Naive thymus-derived CD8-positive, alpha-beta T cell (primary cell): ENCODE measurements at regions not wholly inside any gene's neighbourhood (a gene's known extent, or its start where the extent isn't known, plus 50 kb on each side); places are given as distances from the start of the nearest gene placed in this dataset.
A peak's percentile ranks its signal among the peaks of the same experiment; 100 is the strongest.

Experiments
- ATAC-seq, 2 donors: fragments of 150-1000 bp; cut with Tn5 transposase in 1 of 2; sonication (Bioruptor Pico), chemical (Tn5 transposase) in 1 of 2; 1 replicate in 1 of 2; 2 replicates in 1 of 2; pipeline ENCODE4 v1.10.0; 2021; ENCODE audit warnings: mild to moderate bottlenecking in 2 of 2, moderate library complexity in 2 of 2
- POLR2A ChIA-PET: fragments of 350-600 bp; sonication (Branson Sonifier 250); formaldehyde crosslinking; loops from one replicate; lab custom pipeline; 2021; ENCODE audit warnings: antibody characterized with exemption; lab: Charles Lee
- DNase-seq, 10 donors: peaks; one replicate each; pipeline versions ENCODE4 v3.0.0 to v3.0.0-alpha.2; 2020 to 2022
- H3K27ac Mint-ChIP-seq, 10 donors: one replicate each; pipeline ENCODE4 v1.8.0; 2020 to 2022; ENCODE audit warnings: mild to moderate bottlenecking in 10 of 10, mixed read lengths in 10 of 10, moderate library complexity in 4 of 10, inconsistent platforms in 1 of 10
- H3K27me3 Mint-ChIP-seq, 5 donors: one replicate each; pipeline ENCODE4 v1.8.0; 2021 to 2022; ENCODE audit warnings: mixed read lengths in 5 of 5
- H3K36me3 Mint-ChIP-seq, 3 donors: one replicate each; pipeline ENCODE4 v1.8.0; 2020 to 2022; ENCODE audit warnings: mixed read lengths in 3 of 3, mild to moderate bottlenecking in 2 of 3, inconsistent platforms in 1 of 3
- H3K4me1 Mint-ChIP-seq, 4 donors: one replicate each; pipeline ENCODE4 v1.8.0; 2021 to 2022; ENCODE audit warnings: mixed read lengths in 4 of 4
- H3K4me3 Mint-ChIP-seq, 10 donors: one replicate each; pipeline ENCODE4 v1.8.0; 2020 to 2022; ENCODE audit warnings: mild to moderate bottlenecking in 10 of 10, mixed read lengths in 10 of 10, moderate library complexity in 6 of 10, inconsistent platforms in 1 of 10
- H3K9me3 Mint-ChIP-seq, 9 donors: one replicate each; pipeline ENCODE4 v1.8.0; 2020 to 2022; ENCODE audit warnings: mixed read lengths in 9 of 9, mild to moderate bottlenecking in 3 of 9, inconsistent platforms in 1 of 9, moderate library complexity in 1 of 9

- ATAC-seq, result no peak
- no peaks in the 10 kb centered on the region for H3K36me3 Mint-ChIP-seq
- DNase-seq, result no peak
- POLR2A ChIA-PET, result no interaction called here
- no peaks in the 10 kb centered on the region for H3K27me3 Mint-ChIP-seq
- H3K27ac Mint-ChIP-seq, result no peak overlapping the region
- peaks cover 0 to 5% (median 0%) of the 10 kb centered on the region in 9 donors for H3K9me3 Mint-ChIP-seq
- H3K4me3 Mint-ChIP-seq, result no peak overlapping the region
- no peaks in the 10 kb centered on the region for H3K4me1 Mint-ChIP-seq
These were observed 859.2 kb upstream of the SEMA6A start for GRCh38 chr5:117433818-117434217.

GRCh38 chr5:117431091-117431490 lies 856.5 kb upstream of the SEMA6A start:
- H3K9me3 Mint-ChIP-seq, result peaks cover 0 to 4% (median 0%) of the 10 kb centered on the region in 9 donors
- H3K27ac Mint-ChIP-seq, result no peak overlapping the region
- POLR2A ChIA-PET, result no interaction called here
- no peaks in the 10 kb centered on the region for H3K27me3 Mint-ChIP-seq
- no peaks in the 10 kb centered on the region for H3K36me3 Mint-ChIP-seq
- no peaks in the 10 kb centered on the region for H3K4me1 Mint-ChIP-seq
- DNase-seq, result no peak
- ATAC-seq, result no peak
- H3K4me3 Mint-ChIP-seq, result no peak overlapping the region

GRCh38 chr5:117425163-117425562 lies 850.5 kb upstream of the SEMA6A start:
- Mint-ChIP-seq H3K36me3 (peaks cover 0 to 6% (median 0%) of the 10 kb centered on the region in 3 donors), H3K9me3 (peaks cover 2 to 34% (median 8%) of the 10 kb centered on the region in 9 donors), H3K4me1 (no peaks in the 10 kb centered on the region), H3K27me3 (no peaks in the 10 kb centered on the region), H3K27ac (no peak overlapping the region), H3K4me3 (no peak overlapping the region)
- POLR2A ChIA-PET, result no interaction called here
- DNase-seq (no peak), ATAC-seq (no peak)

GRCh38 chr5:117424559-117424958 lies 849.9 kb upstream of the SEMA6A start:
- POLR2A ChIA-PET, result no interaction called here
- Mint-ChIP-seq H3K36me3 (peaks cover 0 to 6% (median 0%) of the 10 kb centered on the region in 3 donors), H3K27me3 (no peaks in the 10 kb centered on the region), H3K4me1 (no peaks in the 10 kb centered on the region), H3K27ac (peak overlapping the region in 1 of 10 donors; percentile 68), H3K9me3 (peaks cover 2 to 34% (median 8%) of the 10 kb centered on the region in 9 donors), H3K4me3 (no peak overlapping the region)
- no peak for ATAC-seq
- DNase-seq, result no peak

GRCh38 chr5:117417501-117417900 lies 842.9 kb upstream of the SEMA6A start:
- Mint-ChIP-seq H3K4me3 (no peak overlapping the region), H3K4me1 (no peaks in the 10 kb centered on the region), H3K36me3 (peaks cover 0 to 6% (median 0%) of the 10 kb centered on the region in 3 donors), H3K9me3 (peaks cover 0 to 11% (median 8%) of the 10 kb centered on the region in 9 donors), H3K27me3 (no peaks in the 10 kb centered on the region), H3K27ac (no peak overlapping the region)
- POLR2A ChIA-PET, result no interaction called here
- no peak for ATAC-seq
- DNase-seq, result no peak

GRCh38 chr5:117414926-117415325 lies 840.3 kb upstream of the SEMA6A start:
- no peak overlapping the region for H3K27ac Mint-ChIP-seq
- no peaks in the 10 kb centered on the region for H3K36me3 Mint-ChIP-seq
- POLR2A ChIA-PET, result no interaction called here
- H3K9me3 Mint-ChIP-seq, result peaks cover 0 to 4% (median 0%) of the 10 kb centered on the region in 9 donors
- no peak overlapping the region for H3K4me3 Mint-ChIP-seq
- H3K27me3 Mint-ChIP-seq, result no peaks in the 10 kb centered on the region
- no peak for ATAC-seq
- no peaks in the 10 kb centered on the region for H3K4me1 Mint-ChIP-seq
- DNase-seq, result no peak

- POLR2A ChIA-PET, result no interaction called here
- H3K27me3 Mint-ChIP-seq, result no peaks in the 10 kb centered on the region
- H3K36me3 Mint-ChIP-seq, result no peaks in the 10 kb centered on the region
- no peak overlapping the region for H3K27ac Mint-ChIP-seq
- DNase-seq (no peak), ATAC-seq (no peak)
- peaks cover 0 to 11% (median 2%) of the 10 kb centered on the region in 9 donors for H3K9me3 Mint-ChIP-seq
- H3K4me3 Mint-ChIP-seq, result no peak overlapping the region
- no peaks in the 10 kb centered on the region for H3K4me1 Mint-ChIP-seq
These were observed 837.1 kb upstream of the SEMA6A start for GRCh38 chr5:117411701-117412100.

GRCh38 chr5:117405197-117405596 lies 830.6 kb upstream of the SEMA6A start:
- Mint-ChIP-seq H3K4me1 (no peaks in the 10 kb centered on the region), H3K9me3 (peaks cover 0 to 20% (median 4%) of the 10 kb centered on the region in 9 donors), H3K36me3 (no peaks in the 10 kb centered on the region), H3K27ac (no peak overlapping the region), H3K27me3 (no peaks in the 10 kb centered on the region), H3K4me3 (no peak overlapping the region)
- ATAC-seq (no peak), DNase-seq (no peak)
- POLR2A ChIA-PET, result no interaction called here

GRCh38 chr5:117394506-117395157 lies 820.0 kb upstream of the SEMA6A start:
- ATAC-seq (no peak), DNase-seq (no peak)
- Mint-ChIP-seq H3K27ac (no peak overlapping the region), H3K4me3 (no peak overlapping the region), H3K9me3 (peaks cover 0 to 15% (median 0%) of the 10 kb centered on the region in 9 donors), H3K4me1 (no peaks in the 10 kb centered on the region), H3K36me3 (no peaks in the 10 kb centered on the region), H3K27me3 (no peaks in the 10 kb centered on the region)
- POLR2A ChIA-PET, result no interaction called here

GRCh38 chr5:117393125-117393524 lies 818.5 kb upstream of the SEMA6A start:
- Mint-ChIP-seq H3K4me3 (no peak overlapping the region), H3K36me3 (no peaks in the 10 kb centered on the region), H3K27ac (no peak overlapping the region), H3K4me1 (no peaks in the 10 kb centered on the region), H3K9me3 (peaks cover 0 to 15% (median 0%) of the 10 kb centered on the region in 9 donors), H3K27me3 (no peaks in the 10 kb centered on the region)
- POLR2A ChIA-PET, result no interaction called here
- DNase-seq (no peak), ATAC-seq (no peak)

GRCh38 chr5:117380316-117380715 lies 805.7 kb upstream of the SEMA6A start:
- Mint-ChIP-seq H3K27me3 (peaks cover 0 to 1% (median 0%) of the 10 kb centered on the region in 5 donors), H3K4me1 (no peaks in the 10 kb centered on the region), H3K27ac (no peak overlapping the region), H3K36me3 (no peaks in the 10 kb centered on the region), H3K9me3 (peaks cover 0 to 22% (median 1%) of the 10 kb centered on the region in 9 donors), H3K4me3 (no peak overlapping the region)
- POLR2A ChIA-PET, result no interaction called here
- DNase-seq (no peak), ATAC-seq (no peak)

GRCh38 chr5:117379521-117379920 lies 804.9 kb upstream of the SEMA6A start:
- H3K27ac Mint-ChIP-seq, result no peak overlapping the region
- H3K36me3 Mint-ChIP-seq, result no peaks in the 10 kb centered on the region
- H3K4me1 Mint-ChIP-seq, result no peaks in the 10 kb centered on the region
- POLR2A ChIA-PET, result no interaction called here
- no peak overlapping the region for H3K4me3 Mint-ChIP-seq
- DNase-seq (no peak), ATAC-seq (no peak)
- peaks cover 0 to 1% (median 0%) of the 10 kb centered on the region in 5 donors for H3K27me3 Mint-ChIP-seq
- H3K9me3 Mint-ChIP-seq, result peaks cover 0 to 22% (median 1%) of the 10 kb centered on the region in 9 donors

- no peaks in the 10 kb centered on the region for H3K36me3 Mint-ChIP-seq
- peaks cover 0 to 16% (median 0%) of the 10 kb centered on the region in 9 donors for H3K9me3 Mint-ChIP-seq
- POLR2A ChIA-PET, result no interaction called here
- H3K27me3 Mint-ChIP-seq, result no peaks in the 10 kb centered on the region
- ATAC-seq (no peak), DNase-seq (no peak)
- H3K27ac Mint-ChIP-seq, result no peak overlapping the region
- H3K4me1 Mint-ChIP-seq, result no peaks in the 10 kb centered on the region
- no peak overlapping the region for H3K4me3 Mint-ChIP-seq
These were observed 802.1 kb upstream of the SEMA6A start for GRCh38 chr5:117376748-117377147.

- Mint-ChIP-seq H3K36me3 (no peaks in the 10 kb centered on the region), H3K4me3 (no peak overlapping the region), H3K9me3 (peaks cover 0 to 4% (median 0%) of the 10 kb centered on the region in 9 donors), H3K27ac (no peak overlapping the region), H3K27me3 (no peaks in the 10 kb centered on the region), H3K4me1 (no peaks in the 10 kb centered on the region)
- ATAC-seq (no peak), DNase-seq (no peak)
- POLR2A ChIA-PET, result no interaction called here
These were observed 785.3 kb upstream of the SEMA6A start for GRCh38 chr5:117359895-117360294.
